Stimulated activated CD4-positive, alpha-beta T cell treated with anti-CD3 and anti-CD28 coated beads, Interleukin-15, amount 100 ng/mL, for 1 hour (primary cell): ENCODE measurements at regions not wholly inside any gene's neighbourhood (a gene's known extent, or its start where the extent isn't known, plus 50 kb on each side); places are given as distances from the start of the nearest gene placed in this dataset.
"Not testable (repeated sequence)": the region's sequence is repeated elsewhere in the genome, so short reads cannot be mapped to it uniquely, and the experiment has no call there.

Experiments
- DNase-seq, 2 donors: peaks; one replicate each; pipeline ENCODE4 v3.0.0-alpha.2; 2020; ENCODE audit warnings: low read depth in 1 of 2, low spot score in 1 of 2

DNA sequence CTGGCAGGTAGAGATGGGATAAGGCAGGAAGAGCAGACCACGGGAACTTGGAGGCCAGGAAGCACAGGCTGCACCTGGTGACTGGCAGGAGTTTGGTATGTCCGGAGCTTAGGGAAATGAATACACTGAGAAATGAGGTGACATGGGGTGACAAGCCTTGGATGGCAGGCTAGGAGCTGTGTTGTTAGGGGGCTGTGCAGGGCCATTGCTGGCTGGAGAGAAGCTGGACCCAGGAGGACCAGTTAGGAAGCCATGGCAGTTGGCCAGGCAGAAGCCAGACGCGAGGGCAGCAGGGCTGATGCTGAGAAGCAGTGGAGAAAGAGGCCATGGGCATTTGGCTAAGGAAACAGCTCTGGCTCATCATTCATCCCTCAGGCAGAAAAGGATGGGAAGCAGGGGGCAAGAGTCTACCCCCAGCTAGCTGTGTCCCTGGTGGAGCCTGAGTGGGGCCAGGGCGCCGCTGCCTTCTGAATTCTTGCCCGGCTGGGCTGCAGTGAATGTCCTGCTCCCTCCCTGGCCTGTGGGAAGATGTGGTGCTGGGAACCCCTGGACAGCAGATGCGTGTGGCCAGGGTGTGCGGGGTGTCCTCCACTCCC is 255.8 kb downstream of the FAM43A start:
- no peak for DNase-seq

DNA sequence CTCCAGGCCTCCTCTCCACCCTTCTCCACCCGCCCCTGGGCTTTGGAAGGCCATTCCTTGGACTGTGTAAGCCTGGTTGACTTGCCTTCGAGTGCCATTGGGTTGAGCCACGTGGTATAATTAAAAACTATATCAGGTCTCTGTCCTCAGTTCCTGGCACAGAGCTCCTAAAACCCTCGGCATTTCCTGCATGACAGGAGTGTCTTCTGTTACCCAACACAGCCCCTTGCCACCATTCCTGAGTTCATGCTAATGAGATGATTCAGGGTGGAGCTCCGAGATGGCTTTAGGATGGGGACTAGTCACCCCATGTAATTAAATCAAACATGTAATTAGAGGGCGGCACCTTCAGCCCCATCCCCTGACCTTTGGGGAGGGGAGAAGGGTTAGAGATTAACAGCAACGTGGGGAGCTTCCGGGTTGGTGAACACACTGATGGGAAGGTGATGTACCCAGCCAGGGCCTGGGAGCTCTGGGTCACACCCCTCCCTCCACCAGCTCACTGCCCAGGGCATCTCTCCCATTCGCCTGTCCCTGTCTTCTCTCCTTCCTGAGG is 256.4 kb downstream of the FAM43A start:
- DNase-seq = no peak

DNA sequence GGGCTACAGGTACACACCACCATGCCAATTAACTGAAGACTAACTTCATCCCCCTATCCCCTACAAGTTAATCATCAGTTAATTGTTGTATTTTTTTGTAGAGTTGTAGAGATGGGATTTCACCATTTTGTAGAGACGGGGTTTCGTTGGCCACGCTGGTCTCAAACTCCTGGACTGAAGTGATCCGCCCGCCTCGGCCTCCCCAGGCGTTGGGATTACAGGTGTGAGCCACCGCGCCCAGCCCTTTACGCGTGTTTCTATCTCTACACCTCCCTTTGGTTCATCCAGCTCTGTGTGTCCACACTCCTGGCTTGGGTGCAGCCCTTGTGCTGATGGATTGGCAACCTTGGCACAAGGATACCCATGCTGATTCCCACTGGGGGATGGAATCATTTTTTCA is 258.8 kb downstream of the FAM43A start:
- DNase-seq = no peak

DNA sequence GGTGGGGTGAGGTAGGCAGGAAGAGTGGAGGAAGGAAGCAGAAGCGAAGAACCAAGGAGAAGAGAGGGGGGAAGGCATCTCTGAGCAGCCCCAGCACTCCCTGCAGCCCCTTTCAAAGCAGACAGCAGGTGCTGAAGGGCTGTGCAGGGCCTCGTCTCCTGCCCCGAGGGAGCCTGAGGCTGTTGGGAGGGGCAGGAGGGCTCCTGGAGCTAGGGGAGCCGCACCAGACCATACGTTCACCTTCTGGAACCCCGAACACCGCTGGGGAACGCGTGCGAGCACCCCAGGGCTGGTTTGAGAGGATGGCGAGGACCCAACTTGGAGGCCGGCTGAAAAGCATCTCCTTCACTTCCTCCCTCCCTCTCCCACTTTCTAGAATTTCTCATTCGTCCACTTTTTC is 259.8 kb downstream of the FAM43A start:
- DNase-seq = no peak

DNA sequence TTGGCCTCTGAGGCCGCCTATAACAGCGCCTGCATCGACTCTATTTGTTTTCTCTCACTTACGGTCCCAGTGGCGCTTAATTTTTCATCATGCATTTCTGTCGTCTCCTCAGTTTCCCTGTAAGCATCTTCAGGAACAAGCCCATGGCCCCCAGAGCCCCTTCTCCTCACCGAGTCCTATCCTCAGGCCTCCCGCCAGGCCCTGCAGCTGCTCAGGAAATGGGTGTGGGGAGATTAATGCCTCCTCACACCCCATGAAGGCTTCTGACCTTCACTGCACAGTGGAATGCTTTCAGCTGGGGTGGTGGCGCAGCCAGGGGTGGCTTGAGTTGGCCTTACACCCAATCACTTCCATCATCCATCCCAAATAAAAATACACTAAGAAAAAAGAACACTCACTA is 260.4 kb downstream of the FAM43A start:
- no peak for DNase-seq

DNA sequence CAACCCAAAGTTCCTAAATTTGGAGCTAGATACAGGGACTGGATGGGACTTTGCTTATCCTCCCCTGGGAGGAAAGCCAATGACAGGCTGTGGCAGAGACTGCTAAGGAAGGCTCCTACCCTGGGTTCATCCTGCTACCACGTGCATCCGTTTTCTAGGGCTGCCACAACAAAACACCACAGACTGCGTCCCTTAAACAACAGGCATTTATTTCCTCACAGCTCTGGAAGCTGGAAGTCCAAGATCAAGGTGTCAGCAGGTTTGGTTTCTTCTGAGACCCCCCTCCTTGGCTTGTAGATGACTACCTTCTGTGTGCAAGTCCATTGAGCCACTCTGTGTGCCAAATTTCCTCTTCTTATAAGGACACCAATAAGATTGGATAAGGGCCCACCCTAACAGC is 263.9 kb downstream of the FAM43A start:
- DNase-seq = no peak

DNA sequence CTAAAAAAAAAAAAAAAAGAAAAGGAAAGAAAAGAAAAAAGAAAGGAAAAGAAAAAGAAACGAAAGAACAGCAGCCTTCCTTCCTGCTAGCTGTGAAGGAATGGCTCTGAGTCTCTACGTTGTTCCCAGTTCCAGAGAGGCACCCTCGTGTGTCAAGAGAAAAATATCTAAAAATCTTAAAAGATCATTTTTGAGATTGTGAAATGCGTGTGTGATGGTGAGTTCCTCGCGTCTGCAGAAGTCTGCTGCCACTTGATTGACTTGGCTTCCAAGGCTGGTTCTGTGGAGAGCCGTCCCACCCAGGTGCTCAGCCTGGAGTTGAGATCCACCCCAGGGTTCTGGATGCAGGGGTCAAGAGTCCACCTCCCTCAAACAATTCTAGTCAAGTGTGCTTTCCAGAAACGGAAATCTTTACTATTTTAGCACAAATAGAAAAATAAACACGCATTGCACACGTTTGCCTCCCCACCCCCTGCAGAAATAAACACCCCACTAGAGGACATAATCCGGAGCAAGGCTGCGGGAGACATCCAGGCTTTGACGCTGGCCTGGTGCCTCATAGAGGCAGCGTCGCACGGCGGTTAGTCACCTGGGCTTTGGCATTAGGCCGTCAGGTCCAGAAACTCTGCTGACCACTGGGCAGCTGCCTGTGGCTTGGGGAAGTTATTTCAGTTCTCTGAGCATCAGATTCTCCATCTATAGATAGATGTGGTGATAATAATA is 265.4 kb downstream of the FAM43A start:
- DNase-seq = no peak

DNA sequence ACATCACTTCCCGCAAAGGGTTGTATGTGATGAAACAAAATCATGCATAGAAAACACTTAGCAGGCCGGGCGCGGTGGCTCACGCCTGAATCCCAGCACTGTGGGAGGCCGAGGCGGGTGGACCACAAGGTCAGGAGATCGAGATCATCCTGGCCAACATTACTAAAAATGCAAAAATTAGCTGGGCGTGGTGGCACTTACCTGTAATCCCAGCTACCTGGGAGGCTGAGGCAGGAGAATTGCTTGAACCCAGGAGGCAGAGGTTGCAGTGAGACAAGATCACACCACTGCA is 265.9 kb downstream of the FAM43A start:
- DNase-seq = not testable (repeated sequence)

DNA sequence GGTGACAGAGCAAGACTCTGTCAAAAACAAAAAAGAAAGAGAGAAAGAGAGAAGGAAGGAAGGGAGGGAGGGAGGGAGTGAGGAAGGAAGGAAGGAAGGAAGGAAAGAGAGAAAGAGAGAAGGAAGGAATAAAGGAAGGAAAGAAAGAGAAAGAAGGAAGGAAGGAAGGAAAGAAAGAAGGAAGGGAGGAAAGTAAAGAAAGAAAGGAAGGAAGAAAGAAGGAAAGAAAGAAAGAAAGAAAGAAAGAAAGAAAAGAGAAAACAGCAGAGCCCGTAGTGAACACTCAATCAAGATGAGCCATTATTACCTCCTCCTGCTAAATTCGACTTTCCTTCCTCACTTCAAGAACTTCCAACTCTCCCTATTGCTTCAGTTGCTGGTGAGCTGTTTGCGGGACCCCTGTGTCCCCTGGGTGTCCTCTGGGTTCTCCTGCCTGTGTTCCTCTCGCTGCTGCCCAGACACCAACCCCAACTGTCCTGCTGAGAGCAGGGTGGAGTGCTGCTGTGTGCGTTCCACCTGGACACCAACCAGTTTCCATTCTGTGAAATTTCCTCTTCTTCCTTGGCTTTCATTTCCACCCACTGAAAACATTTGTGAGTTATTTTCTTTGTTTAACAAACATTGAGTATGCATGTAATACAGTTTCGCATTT is 266.4 kb downstream of the FAM43A start:
- DNase-seq = no peak

DNA sequence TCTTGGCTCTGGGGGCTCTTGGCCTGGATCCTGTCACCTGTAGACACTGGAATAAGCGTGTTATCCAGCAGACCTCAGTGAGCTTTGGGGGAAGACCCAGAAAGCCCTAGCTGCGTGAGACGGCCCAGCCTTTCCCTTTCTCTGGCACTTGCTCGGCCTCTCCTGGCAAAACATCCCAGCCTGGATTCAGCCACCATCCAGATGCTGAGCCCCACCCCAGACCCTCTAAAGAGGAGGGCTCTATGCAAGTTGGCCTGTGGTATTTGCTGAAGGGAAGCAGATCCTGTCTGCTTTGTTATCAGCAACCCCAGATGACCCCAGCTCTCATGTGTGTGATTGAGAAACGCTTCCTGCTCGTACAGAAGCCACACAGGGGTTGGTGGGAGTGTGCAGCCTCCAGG is 267.2 kb downstream of the FAM43A start:
- no peak for DNase-seq

DNA sequence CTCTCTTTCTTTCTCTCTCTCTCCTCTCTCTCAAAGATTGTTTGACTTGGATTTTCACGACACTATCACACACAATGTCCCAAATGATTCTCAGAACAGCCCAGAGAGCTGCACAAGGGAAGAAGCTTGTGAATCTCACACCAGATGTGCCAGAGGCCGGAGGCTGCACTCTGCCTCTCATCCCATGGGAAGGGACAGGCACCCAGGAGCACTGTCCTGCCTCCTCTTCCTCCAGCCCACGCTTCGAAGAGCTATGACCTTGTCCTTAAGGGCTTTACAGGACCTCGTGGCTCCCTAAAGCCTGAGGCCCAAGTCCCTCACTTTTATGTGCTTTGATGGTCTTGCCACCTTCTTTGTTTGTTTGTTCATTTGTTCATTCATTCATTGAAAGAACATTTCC is 267.6 kb downstream of the FAM43A start:
- DNase-seq = no peak

DNA sequence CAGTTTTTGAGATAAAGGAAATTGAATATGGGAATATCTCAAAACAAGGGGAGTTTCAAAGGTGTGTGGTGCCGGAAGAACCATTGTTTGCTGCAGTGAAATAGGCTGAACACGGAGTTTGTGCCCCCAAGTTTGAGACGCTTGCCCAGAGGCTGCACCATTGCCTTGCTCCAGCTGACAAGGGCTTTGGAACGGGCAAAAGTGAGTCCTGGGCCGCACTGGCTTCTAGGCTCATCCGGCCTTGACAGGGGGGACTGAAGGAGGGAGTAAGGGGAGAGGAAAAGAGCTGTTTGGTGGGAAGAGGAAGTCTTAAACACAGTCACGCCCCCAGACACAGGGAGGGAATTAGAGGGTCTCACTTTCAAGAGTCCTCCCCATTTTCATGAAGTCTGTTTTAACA is 269.9 kb downstream of the FAM43A start:
- DNase-seq = no peak

DNA sequence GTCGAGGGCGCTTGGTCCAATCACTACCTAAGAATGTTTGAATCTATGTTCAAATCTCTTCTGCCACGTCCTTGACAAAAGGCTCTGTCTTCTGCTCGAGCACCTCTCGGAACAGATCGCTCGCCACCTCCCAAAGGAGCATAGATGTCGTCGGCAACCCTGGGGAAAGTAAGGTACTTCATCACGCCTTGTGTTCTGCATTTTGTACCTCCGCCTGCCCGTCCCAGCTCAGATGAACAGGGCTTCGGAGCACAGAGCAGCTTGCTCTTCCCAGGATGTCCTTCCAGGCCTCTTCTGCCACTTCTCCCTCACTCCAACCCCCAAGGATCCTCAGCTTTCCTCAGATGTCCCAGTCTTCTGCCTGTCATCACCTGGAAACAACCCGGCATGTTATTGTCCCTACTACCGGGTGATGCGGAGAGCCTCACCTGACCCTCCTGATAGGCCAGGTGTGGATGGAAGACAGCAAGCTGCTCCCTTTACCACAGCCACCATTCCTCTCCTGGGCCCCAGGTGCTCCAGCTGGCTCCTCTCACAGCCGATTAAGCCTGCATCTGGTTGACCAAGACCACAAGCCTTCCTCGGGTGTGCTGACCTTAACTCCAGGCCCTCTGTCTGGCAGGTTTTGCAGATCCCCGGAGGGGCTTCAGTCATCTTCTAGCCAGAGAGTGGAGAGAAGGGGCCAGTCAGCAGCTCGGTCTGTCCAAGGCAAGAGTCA is 270.5 kb downstream of the FAM43A start:
- DNase-seq = no peak

DNA sequence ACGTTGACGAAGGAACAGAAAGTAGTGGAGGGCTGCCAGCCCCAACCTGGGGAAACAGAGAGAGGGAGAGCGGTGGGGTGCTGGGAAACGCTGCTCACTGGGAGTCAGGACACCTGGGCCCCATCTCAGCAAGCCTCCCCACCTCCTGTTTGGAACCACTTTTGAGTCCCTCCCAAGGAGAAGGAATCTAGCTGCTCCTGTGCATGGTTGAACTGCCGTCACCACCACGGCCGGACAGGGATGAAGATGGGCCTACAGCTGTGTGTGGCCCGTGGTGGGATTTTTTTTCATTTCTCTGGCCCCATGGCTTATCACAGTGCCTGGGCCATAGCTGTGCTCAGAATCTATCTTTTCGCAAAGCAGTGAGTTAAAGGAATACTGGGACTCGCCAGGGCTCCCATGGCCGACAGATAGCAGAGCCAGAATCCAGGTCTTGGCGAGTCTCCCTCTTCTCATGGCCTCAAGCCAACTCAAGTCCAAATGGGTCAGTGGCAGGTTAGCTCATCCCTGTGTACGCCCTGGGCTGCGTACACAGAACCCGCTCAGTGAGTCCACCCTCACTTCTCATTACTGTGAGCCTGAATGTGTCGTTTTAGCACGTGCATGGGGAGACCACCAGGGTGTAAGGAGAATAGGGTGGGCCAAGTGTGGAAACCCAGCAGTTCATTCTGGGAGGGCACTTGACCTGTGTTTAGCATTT is 271.2 kb downstream of the FAM43A start:
- no peak for DNase-seq

DNA sequence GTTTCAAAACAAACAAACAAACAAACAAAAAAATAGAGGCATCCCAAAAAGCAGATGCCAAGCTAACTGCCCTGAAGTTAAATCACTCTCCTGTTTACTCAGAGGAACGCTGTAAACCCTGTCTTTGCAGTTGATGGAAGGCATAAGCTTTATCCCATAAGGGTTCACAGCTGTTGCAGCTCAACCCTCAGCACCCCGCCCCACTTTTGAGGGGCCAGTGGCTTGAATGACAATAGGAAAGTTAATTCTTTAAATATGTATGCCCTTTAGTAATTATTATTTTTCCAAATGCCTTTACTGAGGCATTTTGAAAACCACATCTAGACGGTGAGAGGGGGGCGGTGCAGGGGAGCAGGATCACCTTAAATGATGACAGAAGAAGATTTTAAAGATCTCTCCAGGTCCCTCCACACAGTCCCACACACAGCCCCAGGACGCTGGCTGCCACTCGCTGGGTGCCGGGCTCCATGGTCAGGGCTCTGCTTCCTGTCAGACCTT is 272.1 kb downstream of the FAM43A start:
- no peak for DNase-seq

DNA sequence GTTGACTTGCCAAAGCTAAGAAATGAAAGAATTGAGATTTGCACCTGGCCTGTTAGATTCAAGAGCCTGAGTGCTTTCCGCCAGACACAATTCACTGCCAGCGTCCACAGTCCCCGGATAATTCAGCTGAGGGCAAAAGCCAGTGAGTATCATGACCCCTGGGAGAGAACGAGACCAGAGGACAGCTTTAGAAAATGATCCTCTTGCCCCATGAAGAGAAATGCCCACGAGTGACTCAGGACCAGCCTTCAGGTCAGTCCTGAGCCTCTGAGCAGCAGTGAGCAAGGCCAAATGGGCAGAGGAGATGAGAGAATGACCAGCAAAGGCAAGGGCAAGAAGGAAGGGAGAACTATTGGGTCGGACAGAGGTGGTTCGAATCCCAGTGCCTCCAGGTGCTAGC is 273.5 kb downstream of the FAM43A start:
- DNase-seq = no peak

DNA sequence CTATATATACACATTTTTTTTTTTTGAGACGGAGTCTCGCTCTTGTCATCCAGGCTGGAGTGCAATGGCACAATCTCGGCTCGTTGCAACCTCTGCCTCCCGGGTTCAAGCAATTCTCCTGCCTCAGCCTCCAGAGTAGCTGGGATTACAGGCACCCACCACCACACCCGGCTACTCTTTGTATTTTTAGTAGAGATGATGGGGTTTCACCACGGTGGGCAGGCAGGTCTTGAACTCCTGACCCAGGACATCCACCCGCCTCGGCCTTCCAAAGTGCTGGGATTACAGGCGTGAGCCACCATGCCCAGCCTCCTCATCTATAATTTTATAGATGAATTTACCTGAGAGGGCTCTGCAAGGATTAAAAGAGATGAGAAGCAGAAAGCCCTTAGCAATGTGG is 274.0 kb downstream of the FAM43A start:
- not testable (repeated sequence) for DNase-seq

DNA sequence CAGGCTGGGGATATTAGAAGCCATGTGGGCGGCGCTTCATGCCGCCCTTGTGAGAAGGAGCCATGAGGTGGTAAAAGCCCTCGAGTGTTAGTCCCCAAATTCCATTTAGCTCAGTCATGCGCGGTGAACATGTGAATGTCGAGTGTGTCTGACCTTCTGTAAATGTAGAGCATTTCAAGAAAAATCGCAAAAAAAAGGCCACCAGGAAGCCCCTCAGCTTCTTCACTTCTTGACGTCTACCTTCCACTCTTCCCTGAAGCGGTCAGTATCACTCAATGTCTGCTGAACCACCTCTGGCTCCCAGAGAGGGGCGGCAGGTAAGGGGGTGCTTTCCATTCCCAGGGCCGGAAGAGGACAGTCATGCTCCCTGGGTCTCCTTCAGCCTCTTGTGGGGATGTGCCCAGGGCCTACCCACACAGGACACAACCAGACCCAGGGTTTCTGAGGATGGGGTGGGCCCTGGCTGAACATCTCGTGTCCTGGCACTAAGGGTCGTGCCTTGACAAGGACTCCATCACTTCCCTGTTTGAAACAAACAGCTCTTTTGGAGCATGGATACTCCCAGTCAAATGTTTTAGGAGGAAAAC is 274.9 kb downstream of the FAM43A start:
- no peak for DNase-seq

DNA sequence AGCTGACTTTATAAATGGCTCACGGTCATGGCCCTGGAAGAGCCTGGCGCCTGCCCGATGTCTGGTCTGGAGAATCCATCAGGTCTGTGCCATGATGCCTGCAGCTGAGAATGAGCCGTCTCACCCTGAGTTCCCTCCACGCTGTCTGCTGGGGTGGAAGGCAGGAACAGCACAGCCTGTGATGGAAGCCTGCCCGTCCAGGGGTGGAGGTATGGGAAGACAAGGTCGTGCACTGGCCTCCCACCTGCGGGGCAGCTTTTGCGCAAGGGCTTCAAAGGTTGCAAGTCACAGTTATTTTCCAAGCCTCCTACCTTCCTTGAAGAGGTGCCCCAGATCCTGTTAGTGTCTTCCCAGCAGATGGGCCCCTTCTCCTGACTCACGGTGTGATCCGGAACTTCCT is 275.5 kb downstream of the FAM43A start:
- DNase-seq = no peak

DNA sequence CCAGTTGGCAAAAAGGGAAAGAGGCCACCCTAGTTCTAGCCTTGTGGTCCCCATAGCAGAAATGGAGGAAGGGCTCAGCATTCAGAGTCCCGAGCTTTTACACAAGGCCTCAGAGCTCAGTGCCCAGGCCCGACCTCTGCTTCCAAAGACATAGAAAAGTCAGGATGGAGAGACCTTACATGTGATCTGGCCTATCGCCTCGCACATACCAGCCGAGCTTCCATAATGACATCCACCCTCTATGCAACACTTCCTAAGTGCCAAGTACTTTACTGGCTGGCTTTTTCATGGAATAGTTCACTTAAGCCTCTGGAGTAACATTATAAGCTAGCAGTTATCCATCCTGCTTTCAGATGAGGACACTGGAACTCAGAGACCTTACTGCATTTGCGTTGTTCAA is 275.9 kb downstream of the FAM43A start:
- DNase-seq = no peak

DNA sequence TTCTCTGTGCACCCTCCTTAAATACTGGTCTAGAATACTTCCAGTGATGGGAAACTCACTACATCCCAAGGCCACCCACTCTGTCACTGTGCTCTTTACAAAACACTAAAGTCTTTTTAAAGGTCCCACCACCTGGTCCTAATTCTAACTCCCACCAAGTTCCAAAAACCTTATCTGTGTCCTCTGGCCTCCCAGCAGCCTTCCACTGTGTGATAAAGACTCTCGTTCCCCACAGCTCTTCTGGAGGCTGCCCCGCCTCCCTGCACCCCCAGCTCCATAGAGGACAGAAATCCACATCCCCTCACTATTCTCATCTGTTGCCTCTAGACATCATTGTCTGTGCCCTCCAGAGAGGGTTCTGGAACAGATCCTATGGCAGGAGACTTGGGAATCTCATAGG is 276.4 kb downstream of the FAM43A start:
- no peak for DNase-seq
